CD4-positive, alpha-beta T cell treated with Interleukin-2 at 100 ng/mL for 4 hours (primary cell): ENCODE measurements at regions not wholly inside any gene's neighbourhood (a gene's known extent, or its start where the extent isn't known, plus 50 kb on each side); places are given as distances from the start of the nearest gene placed in this dataset.
"Not testable (repeated sequence)": the region's sequence is repeated elsewhere in the genome, so short reads cannot be mapped to it uniquely, and the experiment has no call there.

ENCODE experiments used
- DNase-seq: peaks from one replicate; pipeline ENCODE4 v3.0.0-alpha.2; 2020; ENCODE audit warnings: low spot score

DNA sequence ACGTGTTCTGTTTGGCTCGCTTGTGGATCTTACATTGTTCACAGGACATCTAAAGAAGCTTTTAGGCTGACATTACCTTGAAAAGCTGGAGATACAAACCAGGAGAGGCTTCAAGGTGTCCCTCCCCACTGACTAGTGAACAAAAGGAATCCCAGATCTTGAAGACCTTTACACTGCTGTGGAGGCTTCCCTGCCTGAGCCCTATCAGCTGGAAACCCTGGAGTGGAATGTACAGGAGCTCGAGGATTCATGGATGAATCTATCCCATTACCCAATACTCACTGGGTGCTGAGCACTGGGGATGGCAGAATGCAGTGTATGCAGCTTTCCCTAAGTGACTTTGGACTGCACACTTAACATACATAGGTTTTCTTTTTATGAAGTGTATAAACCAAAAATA lies 82.3 kb upstream of the MFGE8 start:
- DNase-seq = no peak

DNA sequence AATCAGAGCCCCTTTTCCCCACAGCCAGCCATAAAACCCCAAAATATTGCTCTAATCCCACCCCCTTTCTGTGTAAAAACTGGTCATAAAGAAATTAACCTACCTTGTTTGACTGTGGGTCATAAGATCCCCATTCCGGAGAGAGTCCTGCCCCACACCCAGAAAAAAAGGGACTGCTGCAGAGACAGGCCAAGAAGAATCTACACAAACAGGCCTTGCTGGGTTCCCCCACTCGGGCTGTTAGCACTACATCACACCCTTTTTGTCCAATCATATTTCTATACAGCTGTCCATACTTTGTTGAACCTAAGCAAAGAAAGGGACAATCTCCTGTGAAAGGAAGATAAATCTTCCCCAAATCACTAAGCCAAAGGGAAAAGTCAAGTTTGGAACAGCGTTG lies 84.4 kb upstream of the MFGE8 start:
- no peak for DNase-seq

- no peak for DNase-seq
Measured at GRCh38 chr15:88998980-88999713, 86.0 kb upstream of the MFGE8 start.

DNA sequence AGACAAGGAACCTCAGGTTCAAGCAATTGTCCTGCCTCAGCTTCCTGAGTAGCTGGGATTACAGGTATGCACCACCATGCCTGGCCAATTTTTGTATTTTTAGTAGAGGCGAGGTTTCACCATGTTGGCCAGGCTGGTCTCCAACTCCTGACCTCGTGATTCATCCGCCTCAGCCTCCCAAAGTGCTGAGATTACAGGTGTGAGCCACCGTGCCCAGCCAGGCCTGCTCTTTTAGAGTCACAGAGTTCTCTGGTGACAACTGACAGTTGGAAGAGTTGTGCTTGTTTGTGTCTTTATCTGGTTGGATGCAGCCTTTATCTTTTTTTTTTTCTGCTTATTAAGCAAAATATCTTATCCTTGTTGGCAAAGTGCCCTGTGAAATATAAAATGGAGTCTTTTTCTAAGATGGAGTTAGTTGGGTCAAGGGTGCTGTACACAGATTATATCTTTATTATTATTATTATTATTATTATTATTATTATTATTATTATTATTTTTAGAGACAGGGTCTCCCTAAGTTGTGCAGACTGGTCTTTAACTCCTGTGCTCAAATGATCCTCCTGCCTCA lies 86.5 kb upstream of the ABHD2 start:
- not testable (repeated sequence) for DNase-seq

DNA sequence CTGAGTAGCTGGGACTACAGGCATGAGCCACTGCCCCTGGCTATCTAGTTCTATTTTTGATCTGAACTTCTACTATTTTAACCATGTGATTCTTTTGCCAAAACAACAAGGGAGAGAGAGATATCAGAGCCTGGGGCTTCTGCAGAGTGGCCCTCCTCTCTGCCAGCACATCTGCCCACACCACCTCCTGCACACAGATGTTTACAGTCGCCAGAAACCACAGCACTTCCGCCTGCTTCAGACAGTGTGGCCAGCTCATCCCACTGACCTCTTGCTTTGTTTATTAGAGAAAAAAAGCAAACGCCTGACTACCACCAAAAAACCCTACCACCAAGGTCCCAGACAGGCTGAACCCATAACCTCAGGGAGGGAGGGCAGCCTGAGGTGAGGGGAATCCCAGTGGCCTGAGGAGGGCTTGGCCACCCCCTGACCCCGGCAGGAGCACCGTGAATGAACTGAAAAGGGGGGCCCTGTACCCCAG lies 85.9 kb upstream of the ABHD2 start:
- no peak for DNase-seq

GRCh38 chr15:89002830-89003229 lies 85.4 kb upstream of the ABHD2 start:
- DNase-seq = no peak

DNA sequence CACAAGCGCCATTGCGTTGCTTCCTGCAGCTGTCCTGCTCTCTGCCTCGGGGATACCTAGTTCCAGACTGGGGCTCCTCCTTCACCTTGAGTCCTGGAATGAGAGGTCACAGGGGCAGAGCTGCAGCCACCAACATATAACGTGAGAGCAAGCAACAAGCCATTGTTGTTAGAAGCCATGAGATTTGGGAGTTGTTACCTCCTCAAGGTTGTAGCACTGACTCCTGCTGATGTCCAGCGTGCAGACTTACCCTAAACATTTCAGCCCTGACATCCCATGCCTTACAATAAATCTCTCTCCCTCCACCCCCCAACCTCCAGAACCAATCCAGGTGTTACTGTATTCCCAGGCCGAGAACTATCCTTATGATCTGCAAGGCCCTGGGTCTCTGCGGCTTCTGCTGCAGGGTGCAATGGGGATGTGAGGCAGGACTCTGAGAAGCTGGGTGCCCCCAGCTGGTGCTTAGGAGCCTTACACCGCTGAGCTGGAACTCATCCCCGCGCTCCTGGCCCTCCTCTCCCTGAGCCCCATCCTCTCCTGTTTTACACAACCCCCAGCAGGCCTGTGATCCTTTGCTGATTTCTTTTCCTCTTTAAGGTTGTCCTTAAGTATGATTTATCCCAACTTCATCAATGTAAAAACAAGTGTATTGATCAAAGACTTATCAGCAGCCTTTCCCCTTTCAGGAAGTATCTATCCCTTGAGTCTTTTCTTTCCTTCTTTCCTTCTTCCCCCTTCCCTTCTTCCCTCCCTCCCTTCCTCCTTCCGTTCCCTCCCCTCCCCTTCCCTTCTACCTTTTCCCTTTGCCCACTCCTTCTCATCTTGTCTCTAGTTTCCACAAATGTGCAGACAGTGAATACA lies 84.2 kb upstream of the ABHD2 start:
- DNase-seq = no peak

DNA sequence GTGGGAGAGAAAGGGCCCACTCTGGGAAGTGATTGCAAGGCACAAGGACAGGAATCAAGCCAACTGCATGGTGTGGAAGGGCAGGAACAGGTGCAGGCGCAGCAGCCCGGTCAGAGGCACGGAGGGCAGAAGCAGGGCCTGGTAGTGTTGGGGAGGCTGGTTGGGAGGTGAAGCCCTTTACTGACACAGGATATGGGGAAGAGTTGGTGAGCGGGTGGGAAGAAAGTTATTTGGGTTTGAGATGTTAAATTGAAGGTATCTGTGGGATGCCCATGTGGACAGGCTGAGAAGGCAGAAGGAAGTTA lies 83.6 kb upstream of the ABHD2 start:
- no peak for DNase-seq

DNA sequence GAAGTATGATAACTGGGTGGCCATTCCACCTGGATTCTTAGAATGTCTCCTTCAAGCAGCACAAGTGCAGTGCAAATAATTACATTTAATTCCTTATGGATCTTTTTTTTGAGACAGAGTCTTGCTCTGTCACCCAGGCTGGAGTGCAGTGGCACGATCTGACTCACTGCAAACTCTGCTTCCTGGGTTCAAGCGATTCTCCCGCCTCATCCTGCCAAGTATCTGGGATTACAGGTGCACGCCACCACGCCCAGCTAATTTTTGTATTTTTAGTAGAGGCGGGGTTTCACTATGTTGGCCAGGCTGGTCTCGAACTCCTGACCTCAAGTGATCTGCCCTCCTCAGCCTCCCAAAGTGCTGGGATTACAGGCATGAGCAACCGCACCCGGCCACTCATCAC lies 80.7 kb upstream of the ABHD2 start:
- DNase-seq = not testable (repeated sequence)

DNA sequence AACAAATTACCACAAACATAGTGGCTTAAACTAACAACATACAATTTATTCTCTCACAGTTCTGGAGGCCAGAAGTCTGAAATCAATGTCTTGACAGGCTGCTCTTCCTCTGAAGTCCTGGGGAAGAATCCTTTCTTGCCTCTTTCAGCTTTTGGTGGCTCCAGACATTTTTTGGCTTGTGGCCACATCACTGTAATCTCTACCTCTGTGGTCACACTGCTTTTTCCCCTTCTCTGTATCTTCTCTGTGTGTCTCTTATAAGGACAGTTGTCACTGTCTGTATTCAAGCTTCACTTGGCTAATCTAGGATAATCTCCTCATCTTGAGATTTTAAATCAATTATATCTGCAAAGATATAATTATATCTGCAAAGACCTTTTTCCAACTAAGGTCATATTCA lies 80.3 kb upstream of the ABHD2 start:
- no peak for DNase-seq

DNA sequence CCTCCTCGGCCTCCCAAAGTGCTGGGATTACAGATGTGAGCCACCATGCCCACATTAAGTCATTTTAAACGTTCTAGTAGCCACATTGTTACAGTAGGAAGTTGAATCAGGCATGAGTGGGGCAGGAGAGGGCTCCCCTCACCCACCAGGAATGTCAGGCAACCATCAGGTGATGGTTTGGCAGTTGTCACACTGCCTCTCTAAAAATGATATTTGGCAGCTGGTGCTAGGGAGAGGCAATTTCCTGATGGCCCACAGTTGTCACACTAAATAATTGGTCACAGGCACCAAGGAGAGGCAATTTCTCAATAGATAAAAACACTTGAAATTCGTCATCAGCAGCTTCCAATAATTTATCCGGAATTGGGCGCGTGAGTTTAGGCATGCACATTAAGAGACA lies 79.2 kb upstream of the ABHD2 start:
- DNase-seq = no peak

DNA sequence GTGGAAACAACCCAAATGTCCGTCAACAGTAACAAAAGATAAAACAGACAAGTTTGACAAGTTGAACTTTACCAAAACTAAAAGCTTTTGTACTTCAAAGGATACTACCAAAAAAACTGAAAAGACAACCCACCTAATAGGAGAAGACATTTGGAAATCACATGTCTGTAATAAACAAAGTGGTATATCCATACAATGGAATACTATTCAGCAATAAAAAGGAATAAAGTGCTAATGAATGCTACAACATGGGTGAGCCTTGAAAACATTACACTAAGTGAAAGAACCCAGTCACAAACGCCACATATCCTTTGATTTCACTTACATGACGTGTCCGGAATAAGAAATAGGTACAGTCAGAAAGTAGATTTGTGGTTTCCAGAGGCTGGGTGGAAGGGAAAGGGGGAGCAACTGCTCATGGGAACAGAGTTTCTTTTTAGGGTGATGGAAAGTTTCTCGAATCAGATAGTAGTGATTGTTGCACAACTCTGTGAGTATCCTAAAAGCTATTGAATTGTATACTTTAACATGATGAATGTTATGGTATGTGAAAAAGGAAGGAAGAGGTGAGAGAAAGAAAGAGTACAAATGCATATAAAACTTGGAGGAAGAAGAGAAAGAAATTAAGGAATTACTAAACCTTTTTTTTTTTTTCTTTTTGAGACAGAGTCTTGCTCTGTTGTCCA lies 72.7 kb upstream of the ABHD2 start:
- DNase-seq = no peak

GRCh38 chr15:89016549-89017041 lies 71.7 kb upstream of the ABHD2 start:
- DNase-seq = no peak

GRCh38 chr15:89017370-89018066 lies 70.7 kb upstream of the ABHD2 start:
- peak; percentile 82 for DNase-seq

- DNase-seq = no peak
Measured at GRCh38 chr15:89018207-89018606, 70.0 kb upstream of the ABHD2 start.

DNA sequence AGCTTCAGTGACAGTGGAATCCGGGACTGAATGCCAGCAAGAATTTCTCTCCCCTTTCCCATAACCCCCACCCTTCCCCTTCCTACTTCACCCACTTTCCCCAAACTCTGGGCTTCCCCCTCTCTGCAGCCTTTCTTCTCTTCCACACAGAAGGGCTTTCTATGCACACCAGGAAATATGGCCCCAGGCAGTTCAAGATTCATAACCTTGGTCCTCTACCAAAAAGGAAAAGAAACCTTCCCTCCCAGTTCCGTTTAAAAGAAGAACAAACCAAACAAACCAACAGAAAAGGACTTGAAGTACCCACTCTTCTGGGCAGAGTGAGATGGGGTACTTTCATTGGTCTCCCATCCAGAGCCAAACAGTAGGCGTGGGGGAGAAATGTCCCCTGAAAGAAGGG lies 68.8 kb upstream of the ABHD2 start:
- no peak for DNase-seq

GRCh38 chr15:89021224-89021623 lies 67.0 kb upstream of the ABHD2 start:
- DNase-seq = no peak

GRCh38 chr15:89021886-89022285 lies 66.4 kb upstream of the ABHD2 start:
- not testable (repeated sequence) for DNase-seq

DNA sequence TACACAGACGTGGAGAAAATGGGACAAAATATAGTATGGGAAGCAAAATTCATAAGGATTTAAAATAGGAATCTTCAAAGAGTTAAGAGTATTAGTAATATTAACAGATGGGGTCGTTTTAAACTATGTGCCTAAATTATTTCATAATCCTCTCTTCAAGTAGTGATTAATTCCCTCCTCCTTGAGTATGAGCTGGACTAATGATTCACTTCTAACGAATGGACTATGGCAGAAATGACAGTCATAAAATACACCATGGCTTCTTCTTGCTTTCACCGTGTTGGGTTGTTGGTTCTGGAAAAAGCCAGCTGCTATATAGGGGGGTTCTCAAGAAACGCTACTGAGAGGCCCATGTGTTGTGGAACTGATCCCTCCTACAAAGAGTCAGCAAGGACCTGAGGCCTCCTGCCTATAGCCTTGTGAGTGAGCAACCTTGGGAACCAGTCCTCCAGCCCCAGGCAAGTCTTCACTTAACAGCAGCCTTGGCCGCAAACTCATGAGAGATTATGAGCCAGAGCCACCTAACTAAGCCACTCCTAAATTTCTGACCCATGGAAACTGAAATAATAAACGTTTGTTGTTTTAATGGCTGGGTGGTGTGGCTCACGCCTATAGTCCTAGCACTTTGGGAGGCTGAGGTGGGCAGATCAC lies 64.8 kb upstream of the ABHD2 start:
- DNase-seq = no peak

- no peak for DNase-seq
Measured at GRCh38 chr15:89024418-89024817, 63.8 kb upstream of the ABHD2 start.

GRCh38 chr15:89026167-89026566 lies 62.1 kb upstream of the ABHD2 start:
- no peak for DNase-seq
